HepG2 (cell line): ENCODE measurements at regions not wholly inside any gene's neighbourhood (a gene's known extent, or its start where the extent isn't known, plus 50 kb on each side); places are given as distances from the start of the nearest gene placed in this dataset.

Experiments used
- ATAC-seq: fragments of 200-7000 bp; cut with Tn5 transposase; 3 replicates; pipeline ENCODE4 v1.9.1; 2020; ENCODE audit warnings: mild to moderate bottlenecking, moderate library complexity
- BruUV-seq: library from RNA; stranded (reverse); fragments of 400-500 nt; replicated peaks from 2 replicates; lab custom pipeline; 2021; lab: Mats Ljungman, UMichigan
- CTCF ChIA-PET: fragments of 300-600 bp; formaldehyde crosslinking; extraction: SDS; loops from one replicate; lab custom pipeline; 2021; ENCODE audit warnings: low total read pairs, inconsistent platforms, low intra/inter-chr PET ratio; lab: Yijun Ruan, JAX
- POLR2A ChIA-PET: fragments of 350-600 bp; sonication (Branson Sonifier 250); formaldehyde crosslinking; loops from one replicate; lab custom pipeline; 2020; ENCODE audit warnings: antibody characterized with exemption, inconsistent platforms; lab: Yijun Ruan, JAX
- DNase-seq: peaks from one replicate; pipeline ENCODE4 v3.0.0-alpha.2; 2015; ENCODE audit warnings: low spot score
- FAIRE-seq: peaks from 3 replicates; lab custom pipeline; 2011; peaks lifted over from hg19 to GRCh38; lab: Jason Lieb, UNC
- H2AFZ ChIP-seq: one replicate; pipeline ENCODE4 v1.6.1; 2011; ENCODE audit warnings: low read length, inconsistent platforms
- H3K27ac ChIP-seq: fragments of 300-600 bp; 3 replicates; pipeline ENCODE4 v1.8.0; 2011; ENCODE audit warnings: mixed run types, mild to moderate bottlenecking, mixed read lengths, low read length, inconsistent platforms; ENCODE audit not compliant: insufficient read depth; ENCODE audit errors: extremely low read length
- H3K27me3 ChIP-seq, 2 experiments: fragments of 200-600 bp in 1 of 2; 2 replicates in 1 of 2; 3 replicates in 1 of 2; pipeline versions ENCODE4 v1.6.0 to v1.8.0; 2011; ENCODE audit warnings: low read length in 2 of 2, mild to moderate bottlenecking in 2 of 2, moderate library complexity in 2 of 2, inconsistent platforms in 1 of 2; ENCODE audit not compliant: insufficient read depth in 2 of 2, control insufficient read depth in 1 of 2
- H3K36me3 ChIP-seq, 2 experiments: fragments of 200-600 bp in 1 of 2; replicated peaks in 1 of 2; 2 replicates in 1 of 2; 3 replicates in 1 of 2; pipeline versions ENCODE4 v1.5.1 to v1.8.0; 2011; ENCODE audit warnings: low read length in 2 of 2, inconsistent platforms in 1 of 2; ENCODE audit not compliant: insufficient read depth in 2 of 2, control insufficient read depth in 1 of 2
- H3K4me1 ChIP-seq: 2 replicates; pipeline ENCODE4 v1.5.1; 2012; ENCODE audit warnings: low read length, inconsistent platforms; ENCODE audit not compliant: insufficient read depth
- H3K4me2 ChIP-seq: 2 replicates; pipeline ENCODE4 v1.6.0; 2011; ENCODE audit warnings: low read depth, low read length, inconsistent platforms
- H3K4me3 ChIP-seq, 3 experiments: fragments of 200-600 bp in 1 of 3; sonication (generic), shearing (Covaris generic) in 1 of 3; replicated peaks in 1 of 3; 2 replicates each; pipeline ENCODE4 v1.5.1; 2011 to 2016; ENCODE audit warnings: low read length in 3 of 3, inconsistent platforms in 2 of 3, low read depth in 2 of 3, mild to moderate bottlenecking in 2 of 3, control low read depth in 1 of 3, mixed read lengths in 1 of 3; ENCODE audit not compliant: insufficient read depth in 1 of 3
- H3K79me2 ChIP-seq: one replicate; pipeline ENCODE4 v1.6.1; 2011; ENCODE audit warnings: low read length, inconsistent platforms; ENCODE audit not compliant: insufficient read depth
- H3K9ac ChIP-seq: 2 replicates; pipeline ENCODE4 v1.6.0; 2011; ENCODE audit warnings: mild to moderate bottlenecking, low read depth, low read length, inconsistent platforms; ENCODE audit not compliant: insufficient read depth
- H3K9me3 ChIP-seq: 2 replicates; pipeline ENCODE4 v1.5.1; 2012; ENCODE audit warnings: mild to moderate bottlenecking, low read length
- H4K20me1 ChIP-seq: 2 replicates; pipeline ENCODE4 v1.6.0; 2011; ENCODE audit warnings: inconsistent platforms, mild to moderate bottlenecking, low read length, moderate library complexity; ENCODE audit not compliant: insufficient read depth
- ATF2 ChIP-seq: sonication (generic); formaldehyde crosslinking; IDR thresholded peaks from 2 replicates; pipeline ENCODE4 v1.4.0; 2020; ENCODE audit warnings: missing genetic modification reagents
- CTCF ChIP-seq: sonication (generic); formaldehyde crosslinking; IDR thresholded peaks from 2 replicates; pipeline ENCODE4 v1.5.0; 2020; ENCODE audit warnings: mild to moderate bottlenecking, missing genetic modification reagents, moderate library complexity
- REXO4 ChIP-seq: sonication (generic); formaldehyde crosslinking; IDR thresholded peaks from 2 replicates; pipeline ENCODE4 v1.8.0; 2022; ENCODE audit warnings: missing genetic modification reagents, mild to moderate bottlenecking, borderline replicate concordance
- RXRB ChIP-seq: IDR thresholded peaks from 2 replicates; pipeline ENCODE4 v1.6.1; 2016; ENCODE audit warnings: borderline replicate concordance, missing genetic modification reagents, missing compliant biosample characterization
- SIN3B ChIP-seq: fragments of 150-350 bp; IDR thresholded peaks from 2 replicates; pipeline ENCODE4 v1.6.1; 2014; ENCODE audit warnings: low read length
- SIX4 ChIP-seq: sonication (generic); formaldehyde crosslinking; IDR thresholded peaks from 2 replicates; pipeline ENCODE4 v1.4.0; 2020; ENCODE audit warnings: missing genetic modification reagents
- ZNF367 ChIP-seq: sonication (generic); formaldehyde crosslinking; IDR thresholded peaks from 2 replicates; pipeline ENCODE4 v1.4.0; 2020; ENCODE audit warnings: missing genetic modification reagents, borderline replicate concordance
- ZNF503 ChIP-seq: sonication (generic); formaldehyde crosslinking; IDR thresholded peaks from 2 replicates; pipeline ENCODE4 v1.4.0; 2020; ENCODE audit warnings: missing genetic modification reagents
- ZNF691 ChIP-seq: sonication (generic); formaldehyde crosslinking; IDR thresholded peaks from 2 replicates; pipeline ENCODE4 v1.4.0; 2020; ENCODE audit warnings: missing genetic modification reagents, low read depth, mild to moderate bottlenecking, borderline replicate concordance
- ZSCAN12 ChIP-seq: sonication (generic); formaldehyde crosslinking; IDR thresholded peaks from 2 replicates; pipeline ENCODE4 v1.9.0; 2021; ENCODE audit warnings: mild to moderate bottlenecking, missing genetic modification reagents
- ZSCAN5A ChIP-seq: sonication (generic); formaldehyde crosslinking; IDR thresholded peaks from 2 replicates; pipeline ENCODE4 v1.8.0; 2022; ENCODE audit warnings: mild to moderate bottlenecking, missing genetic modification reagents, borderline replicate concordance
- WGBS: methylation state at CpG from one replicate; pipeline ENCODE4 v1.1.6; 2017; ENCODE audit warnings: low lambda C conversion rate; 5-methylcytosine and 5-hydroxymethylcytosine counted together
- in situ Hi-C: cut with HindIII; loops from 2 replicates; pipeline ENCODE4 v1.10.0; 2017; ENCODE audit warnings: low pct_unique_long_range_greater_than_20kb; ENCODE audit not compliant: extremely low pct_ligation_motif_present
- intact Hi-C: fragments of 100-400 bp; cut with micrococcal nuclease; formaldehyde crosslinking; loops from one replicate; pipeline ENCODE4 v1.10.0; 2022; ENCODE audit not compliant: unreplicated experiment

GRCh38 chr2:60271713-60272112 lies 281.7 kb downstream of the BCL11A start:
- ATAC-seq = no peak
- in situ Hi-C loops = no loop called here

More at GRCh38 chr2:60271713-60272112, 281.7 kb downstream of the BCL11A start:
- FAIRE-seq = no peak
- POLR2A ChIA-PET = no interaction called here
- H3K9me3 ChIP-seq = peaks cover 10% of the 10 kb centered on the region
- H2AFZ ChIP-seq = no peak overlapping the region
- no TSS peak for BruUV-seq
- CTCF ChIA-PET = no interaction called here
- no peak overlapping the region for H3K9ac ChIP-seq
- TF ChIP-seq SIN3B (no peak), ATF2 (CRISPR knock-in tag) (no peak), CTCF (no peak), REXO4 (CRISPR knock-in tag) (no peak), ZSCAN5A (CRISPR knock-in tag) (no peak), SIX4 (CRISPR knock-in tag) (no peak), RXRB (CRISPR knock-in tag) (no peak), ZNF691 (no peak), ZNF503 (CRISPR knock-in tag) (no peak), ZNF367 (CRISPR knock-in tag) (no peak), ZSCAN12 (CRISPR knock-in tag) (no peak)
- H3K4me1 ChIP-seq = no peaks in the 10 kb centered on the region
- H3K27ac ChIP-seq = no peak overlapping the region
- WGBS = 10% methylated on average over 5 of the region's 5 CpGs
- no peaks in the 10 kb centered on the region for H3K36me3 ChIP-seq
- no peak overlapping the region for H3K4me2 ChIP-seq
- no peak for DNase-seq
- H3K79me2 ChIP-seq = no peaks in the 10 kb centered on the region
- H3K27me3 ChIP-seq = no peaks in the 10 kb centered on the region
- intact Hi-C loops = no loop called here
- H3K4me3 ChIP-seq = no peak overlapping the region
- no peaks in the 10 kb centered on the region for H4K20me1 ChIP-seq
